IMR-90 (cell line): ENCODE measurements at regions not wholly inside any gene's neighbourhood (a gene's known extent, or its start where the extent isn't known, plus 50 kb on each side); places are given as distances from the start of the nearest gene placed in this dataset.

Source experiments
- ATAC-seq: fragments of 200-7000 bp; cut with Tn5 transposase; 2 replicates; pipeline ENCODE4 v1.9.1; 2020; ENCODE audit warnings: low read depth, mild to moderate bottlenecking, moderate library complexity
- BruUV-seq: library from RNA; stranded (reverse); fragments of 400-500 nt; replicated peaks from 2 replicates; lab custom pipeline; 2021; lab: Mats Ljungman, UMichigan
- CTCF ChIA-PET: fragments of 300-600 bp; formaldehyde crosslinking; extraction: SDS; loops from one replicate; lab custom pipeline; 2021; ENCODE audit warnings: antibody characterized with exemption; lab: Yijun Ruan, JAX
- POLR2A ChIA-PET: fragments of 300-600 bp; sonication (Branson Sonifier 250); formaldehyde crosslinking; loops from one replicate; lab custom pipeline; 2022; ENCODE audit warnings: antibody characterized with exemption; ENCODE audit not compliant: unreplicated experiment; lab: Charles Lee
- DNase-seq: peaks from one replicate; pipeline ENCODE4 v3.0.0; 2013
- H2AFZ ChIP-seq: replicated peaks from 2 replicates; pipeline ENCODE3; 2013; ENCODE audit warnings: low read length, mild to moderate bottlenecking; ENCODE audit not compliant: poor library complexity
- H2AK5ac ChIP-seq: 2 replicates; pipeline ENCODE4 v1.6.1; 2013; ENCODE audit warnings: low read depth, low read length, inconsistent platforms
- H2AK9ac ChIP-seq: replicated peaks from 2 replicates; pipeline ENCODE3; 2013; ENCODE audit warnings: mild to moderate bottlenecking, low read depth, low read length, moderate library complexity; ENCODE audit not compliant: poor library complexity
- H2BK120ac ChIP-seq: 2 replicates; pipeline ENCODE4 v1.6.1; 2013; ENCODE audit warnings: low read depth, low read length, inconsistent platforms
- H2BK15ac ChIP-seq: 3 replicates; pipeline ENCODE4 v1.6.1; 2013; ENCODE audit warnings: low read depth, low read length, inconsistent platforms
- H2BK20ac ChIP-seq: 2 replicates; pipeline ENCODE4 v1.6.1; 2013; ENCODE audit warnings: low read depth, mild to moderate bottlenecking, inconsistent platforms, low read length, moderate library complexity
- H2BK5ac ChIP-seq: 2 replicates; pipeline ENCODE4 v1.6.1; 2013; ENCODE audit warnings: mild to moderate bottlenecking, low read depth, low read length, inconsistent platforms; ENCODE audit not compliant: poor library complexity, severe bottlenecking
- H3K14ac ChIP-seq: replicated peaks from 2 replicates; pipeline ENCODE4 v1.6.1; 2013; ENCODE audit warnings: low read depth, low read length, inconsistent platforms
- H3K18ac ChIP-seq: 2 replicates; pipeline ENCODE4 v1.6.1; 2013; ENCODE audit warnings: low read depth, low read length, control low read depth
- H3K23ac ChIP-seq: 2 replicates; pipeline ENCODE4 v1.6.1; 2013; ENCODE audit warnings: low read depth, low read length, inconsistent platforms
- H3K27ac ChIP-seq: 2 replicates; pipeline ENCODE4 v1.5.1; 2013; ENCODE audit warnings: mild to moderate bottlenecking, control low read depth, low read length; ENCODE audit not compliant: insufficient read depth
- H3K27me3 ChIP-seq: 2 replicates; pipeline ENCODE4 v1.6.1; 2013; ENCODE audit warnings: low read length; ENCODE audit not compliant: control insufficient read depth, insufficient read depth
- H3K36me3 ChIP-seq: 2 replicates; pipeline ENCODE4 v1.6.1; 2013; ENCODE audit warnings: low read length, mixed read lengths; ENCODE audit not compliant: control insufficient read depth, insufficient read depth
- H3K4ac ChIP-seq: 2 replicates; pipeline ENCODE4 v1.6.1; 2013; ENCODE audit warnings: low read depth, low read length, inconsistent platforms
- H3K4me1 ChIP-seq: 2 replicates; pipeline ENCODE4 v1.6.1; 2013; ENCODE audit warnings: low read length, mixed read lengths; ENCODE audit not compliant: control insufficient read depth, insufficient read depth
- H3K4me2 ChIP-seq: 2 replicates; pipeline ENCODE4 v1.6.1; 2013; ENCODE audit warnings: low read depth, mild to moderate bottlenecking, control low read depth, low read length, moderate library complexity
- H3K4me3 ChIP-seq: 2 replicates; pipeline ENCODE4 v1.5.1; 2013; ENCODE audit warnings: low read depth, mild to moderate bottlenecking, control low read depth, low read length, moderate library complexity; ENCODE audit not compliant: insufficient read depth
- H3K56ac ChIP-seq: 2 replicates; pipeline ENCODE4 v1.6.1; 2013; ENCODE audit warnings: low read length, inconsistent platforms; ENCODE audit not compliant: insufficient read depth; ENCODE audit errors: extremely low read depth
- H3K79me1 ChIP-seq, 2 experiments: 2 replicates each; pipeline ENCODE4 v1.6.1; 2013; ENCODE audit warnings: low read length in 2 of 2, inconsistent platforms in 1 of 2, low read depth in 1 of 2
- H3K9ac ChIP-seq: 2 replicates; pipeline ENCODE4 v1.6.1; 2013; ENCODE audit warnings: low read depth, low read length, control low read depth
- H3K9me1 ChIP-seq: 2 replicates; pipeline ENCODE4 v1.6.1; 2013; ENCODE audit warnings: low read length, inconsistent platforms; ENCODE audit not compliant: insufficient read depth
- H3K9me3 ChIP-seq: 2 replicates; pipeline ENCODE4 v1.6.1; 2013; ENCODE audit warnings: low read length; ENCODE audit not compliant: control insufficient read depth, insufficient read depth
- H4K20me1 ChIP-seq: 2 replicates; pipeline ENCODE4 v1.6.1; 2013; ENCODE audit warnings: low read length, inconsistent platforms; ENCODE audit not compliant: insufficient read depth
- H4K5ac ChIP-seq: 2 replicates; pipeline ENCODE4 v1.6.1; 2013; ENCODE audit warnings: mild to moderate bottlenecking, low read depth, low read length, control low read depth
- H4K8ac ChIP-seq, 2 experiments: 2 replicates each; pipeline ENCODE4 v1.6.1; 2013; ENCODE audit warnings: low read depth in 2 of 2, low read length in 2 of 2, control low read depth in 1 of 2, inconsistent platforms in 1 of 2
- H4K91ac ChIP-seq: 2 replicates; pipeline ENCODE4 v1.6.1; 2013; ENCODE audit warnings: low read depth, low read length, inconsistent platforms; ENCODE audit not compliant: insufficient read depth
- CEBPB ChIP-seq: IDR thresholded peaks from 2 replicates; pipeline ENCODE4 v1.6.1; 2012; ENCODE audit warnings: low read depth, low read length, improper control_type of control experiment
- MXI1 ChIP-seq: IDR thresholded peaks from 2 replicates; pipeline ENCODE4 v1.6.1; 2012; ENCODE audit warnings: low read depth, mild to moderate bottlenecking, low read length, moderate library complexity, borderline replicate concordance
- POLR2A ChIP-seq: IDR thresholded peaks from 2 replicates; pipeline ENCODE4 v1.6.1; 2012; ENCODE audit warnings: mild to moderate bottlenecking, low read depth, low read length
- WGBS, 2 experiments: methylation state at CpG; one replicate each; pipeline versions ENCODE4 v1.1.5 to v1.1.7; 2013; ENCODE audit warnings: missing lambda C conversion rate in 2 of 2; ENCODE audit not compliant: insufficient read length in 1 of 2; ENCODE audit errors: extremely low coverage in 2 of 2; 5-methylcytosine and 5-hydroxymethylcytosine counted together
- dilution Hi-C: fragments of 300-500 bp; cut with HindIII; formaldehyde crosslinking; loops from one replicate; pipeline ENCODE4 v1.14.3; 2018; ENCODE audit warnings: low sequenced_read_pairs; ENCODE audit not compliant: unreplicated experiment
- in situ Hi-C: fragments of 300-500 bp; cut with MboI; formaldehyde crosslinking; loops from 3 replicates; pipeline ENCODE4 v1.14.3; 2019; ENCODE audit warnings: low sequenced_read_pairs, inconsistent platforms, mixed read lengths
- intact Hi-C: fragments of 100-400 bp; cut with micrococcal nuclease; formaldehyde crosslinking; loops from 2 replicates; pipeline ENCODE4 v1.10.0; 2022

- Histone ChIP-seq H3K4ac (no peak overlapping the region), H3K9me3 (no peaks in the 10 kb centered on the region; the same call in 1 of the 2 replicates), H3K18ac (no peak overlapping the region), H3K9ac (no peak overlapping the region), H3K23ac (no peak overlapping the region), H3K27ac (no peak overlapping the region), H3K36me3 (no peaks in the 10 kb centered on the region), H3K14ac (no peak overlapping the region), H3K27me3 (no peaks in the 10 kb centered on the region), H4K20me1 (no peaks in the 10 kb centered on the region; the same call in 1 of the 2 replicates), H2AK9ac (no peak overlapping the region), H2BK5ac (no peak overlapping the region), H2AK5ac (no peak overlapping the region), H3K4me1 (peaks cover 4% of the 10 kb centered on the region), H2BK120ac (no peak overlapping the region), H4K5ac (no peak overlapping the region), H4K8ac (no peak overlapping the region), H3K4me3 (no peak overlapping the region), H3K9me1 (no peaks in the 10 kb centered on the region), H3K4me2 (no peak overlapping the region), H3K79me1 (no peaks in the 10 kb centered on the region), H2BK20ac (no peak overlapping the region), H4K91ac (no peak overlapping the region), H2AFZ (no peak overlapping the region), H2BK15ac (no peak overlapping the region), H3K56ac (no peak overlapping the region)
- 33% methylated on average over 1 of the region's 2 CpGs; no CpG with 5 or more reads in 1 of the 2 experiments for WGBS, 2 experiments
- in situ Hi-C loops (no loop called here), intact Hi-C loops (no loop called here), dilution Hi-C loops (no loop called here)
- CTCF ChIA-PET: no interaction called here
- POLR2A ChIA-PET: no interaction called here
- ATAC-seq (no peak), DNase-seq (no peak)
- BruUV-seq: no TSS peak
- TF ChIP-seq CEBPB (no peak), POLR2A (no peak), MXI1 (no peak)
Measured at GRCh38 chr15:67943475-67943874, 103.6 kb upstream of the RNU6-1 start.
